Astrocyte of the spinal cord (primary cell): ENCODE measurements at regions not wholly inside any gene's neighbourhood (a gene's known extent, or its start where the extent isn't known, plus 50 kb on each side); places are given as distances from the start of the nearest gene placed in this dataset.

Experiments used
- DNase-seq: peaks from one replicate; pipeline ENCODE4 v3.0.0; 2011; ENCODE audit warnings: low read depth, low spot score
- H3K4me3 ChIP-seq: 2 replicates; pipeline ENCODE4 v1.5.1; 2011; ENCODE audit warnings: low read depth, mild to moderate bottlenecking, low read length, moderate library complexity
- CTCF ChIP-seq: IDR thresholded peaks from 2 replicates; pipeline ENCODE4 v1.5.1; 2012; ENCODE audit warnings: low read depth, mild to moderate bottlenecking, low read length, inconsistent platforms
- in situ Hi-C: cut with HindIII; loops from 2 replicates; pipeline ENCODE4 v1.10.0; 2017; ENCODE audit warnings: low sequenced_read_pairs

- in situ Hi-C loops: no loop called here
- no peak for DNase-seq
- H3K4me3 ChIP-seq: no peak overlapping the region
- no peak for TF ChIP-seq CTCF
Observed at GRCh38 chr11:70710601-70711000, 312.3 kb downstream of the CTTN start.

DNA sequence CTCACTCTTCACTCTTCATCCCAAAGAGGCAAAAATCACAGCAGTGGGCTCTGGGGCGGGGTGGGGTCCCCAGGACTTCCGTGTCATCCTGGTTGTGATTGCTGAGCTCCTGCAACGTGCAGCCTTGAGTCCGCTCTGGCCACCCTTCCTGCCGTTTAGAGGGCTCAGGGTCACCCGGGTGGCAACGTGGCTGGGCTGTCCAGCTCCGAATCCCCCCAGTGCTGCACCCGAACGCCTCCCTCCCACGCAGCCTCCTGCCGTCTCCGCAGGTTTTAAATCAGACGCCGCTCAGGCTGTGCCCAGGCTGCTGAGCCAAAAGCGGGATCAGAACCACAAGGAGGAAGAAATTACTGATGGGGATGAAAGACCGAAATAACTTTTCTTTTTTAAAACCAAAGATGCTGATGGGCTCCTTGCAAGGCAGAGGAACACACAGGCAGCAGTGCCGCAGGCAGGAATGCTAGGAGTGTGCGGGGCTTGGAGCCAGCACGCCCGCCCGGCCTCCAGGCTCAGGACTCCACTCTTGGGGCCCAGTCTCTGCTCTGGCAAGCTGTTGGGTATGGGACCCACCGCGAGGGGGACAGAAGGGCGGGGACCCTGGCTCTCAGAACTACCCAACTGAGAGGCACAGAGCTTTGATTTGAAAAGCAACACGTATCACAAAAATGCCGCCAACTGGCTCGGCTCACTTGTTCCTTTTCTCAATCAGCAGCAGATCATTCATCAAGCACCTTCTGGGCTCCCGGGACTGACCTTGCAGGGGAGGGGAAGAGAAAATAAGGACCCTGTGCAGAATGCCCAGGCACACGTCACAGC is 313.0 kb downstream of the CTTN start:
- no peak for TF ChIP-seq CTCF
- no peak for DNase-seq
- no peak overlapping the region for H3K4me3 ChIP-seq
- in situ Hi-C loops: no loop called here

DNA sequence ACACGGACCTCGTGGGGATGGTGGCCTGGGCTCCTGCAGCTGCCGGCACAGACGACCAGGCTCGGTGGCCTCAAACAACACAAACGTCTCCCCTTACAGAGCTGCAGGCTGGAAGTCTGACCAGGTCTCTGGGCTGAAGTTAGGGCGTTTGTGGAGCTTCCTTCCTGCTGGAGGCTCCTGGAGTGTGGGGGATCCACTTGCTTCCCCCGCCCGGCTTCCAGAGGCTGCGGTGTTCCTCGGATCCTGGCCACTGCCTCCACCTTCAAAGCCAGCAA is 313.5 kb downstream of the CTTN start:
- no peak overlapping the region for H3K4me3 ChIP-seq
- no peak for TF ChIP-seq CTCF
- DNase-seq: no peak
- in situ Hi-C loops: no loop called here

GRCh38 chr11:70712471-70712870 is 314.1 kb downstream of the CTTN start:
- in situ Hi-C loops: no loop called here
- TF ChIP-seq CTCF: no peak
- DNase-seq: no peak

DNA sequence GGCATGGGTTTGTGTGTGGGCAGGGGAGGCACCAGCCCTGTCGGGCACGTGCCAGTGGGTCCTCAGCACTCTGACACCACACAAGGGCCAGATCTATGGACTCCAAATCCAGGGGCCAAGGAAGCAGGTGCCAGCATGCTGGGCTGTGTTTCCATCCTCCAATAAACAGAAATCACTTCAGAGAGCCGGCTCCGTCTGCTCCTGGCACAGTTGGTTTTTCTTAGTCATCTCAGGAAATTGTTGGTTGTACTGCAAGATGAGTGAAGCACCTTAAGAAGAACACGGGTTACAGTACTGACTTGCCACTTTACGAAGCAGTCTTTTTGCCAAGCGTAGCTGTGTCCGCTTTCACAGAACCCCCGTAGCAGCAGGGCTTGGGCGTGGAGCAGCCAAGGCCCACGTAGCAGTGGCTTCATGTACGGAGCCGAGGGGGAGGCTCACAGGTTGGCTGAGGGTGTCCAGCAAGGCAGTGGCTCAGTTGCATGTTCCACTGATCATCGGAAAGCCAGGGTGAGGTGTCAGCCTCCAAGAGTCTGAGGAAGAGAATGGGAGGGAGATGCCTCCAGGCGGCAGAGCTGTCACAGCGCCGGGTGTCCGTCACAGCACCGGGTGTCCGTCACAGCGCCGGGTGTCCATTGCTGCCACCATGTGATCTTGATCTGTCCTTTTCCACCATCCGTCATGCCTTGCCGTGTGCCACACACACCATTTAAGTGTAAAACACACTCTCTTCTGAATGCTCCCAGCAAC is 314.9 kb downstream of the CTTN start:
- no peak for DNase-seq
- H3K4me3 ChIP-seq: no peak overlapping the region
- in situ Hi-C loops: no loop called here
- no peak for TF ChIP-seq CTCF

More at GRCh38 chr11:70712471-70712870, 314.1 kb downstream of the CTTN start:
- no peak overlapping the region for H3K4me3 ChIP-seq

DNA sequence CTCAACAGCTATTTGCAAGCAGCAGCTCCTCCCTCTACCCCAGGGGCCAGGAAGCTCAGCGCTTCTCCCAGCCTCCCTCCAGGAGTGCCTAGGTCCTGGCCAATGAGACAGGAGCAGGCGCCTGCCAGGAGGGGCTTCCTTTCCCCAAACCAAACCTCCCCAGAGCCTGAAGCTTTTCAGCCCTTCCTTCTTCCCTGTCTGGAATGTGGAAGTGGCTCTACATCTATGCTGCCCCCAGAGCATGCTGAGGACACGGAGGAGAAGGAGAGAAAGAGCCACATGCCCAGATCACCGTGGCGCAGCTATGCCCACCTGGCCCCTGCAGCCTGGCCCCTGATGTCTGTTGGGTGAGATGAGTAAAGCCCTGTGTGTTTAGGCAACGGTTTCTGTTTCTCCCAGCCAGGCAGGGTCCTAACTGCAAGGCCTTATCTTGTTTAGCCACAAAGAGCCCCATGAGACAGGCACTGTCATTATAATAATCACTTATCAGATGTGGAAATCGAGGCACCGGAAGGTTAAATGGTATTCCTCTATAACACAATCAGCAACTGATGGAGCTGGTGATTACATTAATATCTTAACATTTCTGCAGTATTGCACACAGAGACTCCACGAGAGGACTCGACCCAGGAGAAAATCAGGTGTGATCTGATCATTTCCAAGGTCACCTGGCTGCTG is 315.8 kb downstream of the CTTN start:
- in situ Hi-C loops: no loop called here

More for the DNA sequence above, 315.8 kb downstream of the CTTN start:
- DNase-seq: no peak
- TF ChIP-seq CTCF: no peak
- H3K4me3 ChIP-seq: no peak overlapping the region
